NCI-H526 treated with DMSO at 0.1 percent for 48 hours (cell line): ENCODE measurements at regions not wholly inside any gene's neighbourhood (a gene's known extent, or its start where the extent isn't known, plus 50 kb on each side); places are given as distances from the start of the nearest gene placed in this dataset.
"Not testable (repeated sequence)": the region's sequence is repeated elsewhere in the genome, so short reads cannot be mapped to it uniquely, and the experiment has no call there.

Experiments
- DNase-seq: peaks from one replicate; lab custom pipeline; 2025; lab: John Stamatoyannopoulos, UW

- not testable (repeated sequence) for DNase-seq
These were observed 670.1 kb downstream of the TMEM121 start for GRCh38 chr14:106196459-106196858.

- DNase-seq = not testable (repeated sequence)
These were observed 670.9 kb downstream of the TMEM121 start for GRCh38 chr14:106197264-106197663.

- no peak for DNase-seq
These were observed 672.7 kb downstream of the TMEM121 start for GRCh38 chr14:106199097-106199496.

GRCh38 chr14:106200541-106201315 lies 674.3 kb downstream of the TMEM121 start:
- no peak for DNase-seq

GRCh38 chr14:106201376-106201775 lies 675.0 kb downstream of the TMEM121 start:
- no peak for DNase-seq

- no peak for DNase-seq
These were observed 677.1 kb downstream of the TMEM121 start for GRCh38 chr14:106203438-106203837.

GRCh38 chr14:106204063-106204462 lies 677.7 kb downstream of the TMEM121 start:
- DNase-seq = no peak

GRCh38 chr14:106207316-106207715 lies 680.9 kb downstream of the TMEM121 start:
- DNase-seq = no peak

GRCh38 chr14:106208794-106209193 lies 682.4 kb downstream of the TMEM121 start:
- no peak for DNase-seq

- DNase-seq = no peak
These were observed 683.4 kb downstream of the TMEM121 start for GRCh38 chr14:106209755-106210154.

GRCh38 chr14:106210650-106211049 lies 684.3 kb downstream of the TMEM121 start:
- no peak for DNase-seq

GRCh38 chr14:106211334-106211900 lies 685.0 kb downstream of the TMEM121 start:
- DNase-seq = no peak

GRCh38 chr14:106215229-106215628 lies 688.8 kb downstream of the TMEM121 start:
- DNase-seq = no peak

GRCh38 chr14:106216679-106217078 lies 690.3 kb downstream of the TMEM121 start:
- DNase-seq = no peak

- no peak for DNase-seq
These were observed 691.8 kb downstream of the TMEM121 start for GRCh38 chr14:106218174-106218573.

GRCh38 chr14:106222311-106222710 lies 695.9 kb downstream of the TMEM121 start:
- no peak for DNase-seq

- no peak for DNase-seq
These were observed 696.3 kb downstream of the TMEM121 start for GRCh38 chr14:106222731-106223130.

GRCh38 chr14:106227793-106228192 lies 701.4 kb downstream of the TMEM121 start:
- no peak for DNase-seq

- DNase-seq = no peak
These were observed 702.3 kb downstream of the TMEM121 start for GRCh38 chr14:106228541-106229158.

- DNase-seq = no peak
These were observed 703.7 kb downstream of the TMEM121 start for GRCh38 chr14:106230071-106230470.

GRCh38 chr14:106233191-106233590 lies 706.8 kb downstream of the TMEM121 start:
- DNase-seq = not testable (repeated sequence)

- DNase-seq = not testable (repeated sequence)
These were observed 708.3 kb downstream of the TMEM121 start for GRCh38 chr14:106234525-106235254.
